Stimulated activated naive B cell treated with anti-CD40 and anti-IgM and Interleukin-4, amounts not matched to agents 10 μg/mL and 1 μg/mL and 100 μg/mL, for 72 hours (primary cell): ENCODE measurements at regions not wholly inside any gene's neighbourhood (a gene's known extent, or its start where the extent isn't known, plus 50 kb on each side); places are given as distances from the start of the nearest gene placed in this dataset.
A peak's percentile ranks its signal among the peaks of the same experiment; 100 is the strongest.

Experiments used
- ATAC-seq, 2 donors: fragments of 150-1000 bp; cut with Tn5 transposase; replicated peaks; 2 replicates each; pipeline ENCODE4 v1.10.0; 2021; ENCODE audit warnings: moderate library complexity in 1 of 2
- DNase-seq: peaks from one replicate; pipeline ENCODE4 v3.0.0; 2021
- H3K27ac Mint-ChIP-seq: one replicate; pipeline ENCODE4 v1.8.0; 2022; ENCODE audit warnings: mild to moderate bottlenecking, mixed read lengths
- H3K27me3 Mint-ChIP-seq, 2 donors: one replicate each; pipeline ENCODE4 v1.8.0; 2022; ENCODE audit warnings: mixed read lengths in 2 of 2
- H3K36me3 Mint-ChIP-seq, 2 donors: one replicate each; pipeline ENCODE4 v1.8.0; 2022; ENCODE audit warnings: mixed read lengths in 2 of 2, mild to moderate bottlenecking in 1 of 2
- H3K4me1 Mint-ChIP-seq, 2 donors: one replicate each; pipeline ENCODE4 v1.8.0; 2022; ENCODE audit warnings: mixed read lengths in 2 of 2, mild to moderate bottlenecking in 1 of 2
- H3K4me3 Mint-ChIP-seq, 2 donors: one replicate each; pipeline ENCODE4 v1.8.0; 2022; ENCODE audit warnings: mild to moderate bottlenecking in 2 of 2, mixed read lengths in 2 of 2, moderate library complexity in 1 of 2
- H3K9me3 Mint-ChIP-seq, 2 donors: one replicate each; pipeline ENCODE4 v1.8.0; 2022; ENCODE audit warnings: mixed read lengths in 2 of 2, mild to moderate bottlenecking in 1 of 2

GRCh38 chr4:26806331-26806730, 54.3 kb upstream of the STIM2 start:
- peaks cover 35 to 38% of the 10 kb centered on the region in 2 donors for H3K27me3 Mint-ChIP-seq
- no peak overlapping the region for H3K4me3 Mint-ChIP-seq
- H3K4me1 Mint-ChIP-seq, result peaks cover 39 to 46% of the 10 kb centered on the region in 2 donors
- H3K9me3 Mint-ChIP-seq, result peaks cover 4 to 5% of the 10 kb centered on the region in 2 donors
- H3K36me3 Mint-ChIP-seq, result peaks cover 4 to 12% of the 10 kb centered on the region in 2 donors
- no peak for DNase-seq
- ATAC-seq, result peak; percentile 51 to 56
- peak overlapping the region; percentile 42 for H3K27ac Mint-ChIP-seq

- Mint-ChIP-seq H3K36me3 (peaks cover 4 to 13% of the 10 kb centered on the region in 2 donors), H3K9me3 (peaks cover 6 to 7% of the 10 kb centered on the region in 2 donors), H3K27ac (peak overlapping the region; percentile 32), H3K4me3 (peak overlapping the region; percentile 40 to 48), H3K27me3 (peaks cover 42 to 45% of the 10 kb centered on the region in 2 donors), H3K4me1 (peaks cover 45 to 56% of the 10 kb centered on the region in 2 donors)
- DNase-seq (peak; percentile 49), ATAC-seq (peak; percentile 76 to 78)
These were observed 53.3 kb upstream of the STIM2 start for GRCh38 chr4:26807330-26807729.

GRCh38 chr4:26809811-26810210, 50.8 kb upstream of the STIM2 start:
- Mint-ChIP-seq H3K36me3 (peaks cover 4 to 10% of the 10 kb centered on the region in 2 donors), H3K4me1 (peaks cover 43 to 52% of the 10 kb centered on the region in 2 donors), H3K27ac (no peak overlapping the region), H3K4me3 (no peak overlapping the region), H3K27me3 (peaks cover 43 to 51% of the 10 kb centered on the region in 2 donors), H3K9me3 (peaks cover 6 to 7% of the 10 kb centered on the region in 2 donors)
- ATAC-seq (no peak), DNase-seq (no peak)
